Stimulated activated CD4-positive, alpha-beta T cell treated with anti-CD3 and anti-CD28 coated beads, TNF-alpha, amount 100 ng/mL, for 48 hours (primary cell): ENCODE measurements at regions not wholly inside any gene's neighbourhood (a gene's known extent, or its start where the extent isn't known, plus 50 kb on each side); places are given as distances from the start of the nearest gene placed in this dataset.

Source experiments
- DNase-seq, 3 donors: peaks; one replicate each; pipeline ENCODE4 v3.0.0-alpha.2; 2020; ENCODE audit warnings: low read depth in 3 of 3

- DNase-seq = peak in 1 of 3 donors; percentile 7
Measured at GRCh38 chr12:46470036-46470627, 97.6 kb upstream of the SLC38A2 start.

DNA sequence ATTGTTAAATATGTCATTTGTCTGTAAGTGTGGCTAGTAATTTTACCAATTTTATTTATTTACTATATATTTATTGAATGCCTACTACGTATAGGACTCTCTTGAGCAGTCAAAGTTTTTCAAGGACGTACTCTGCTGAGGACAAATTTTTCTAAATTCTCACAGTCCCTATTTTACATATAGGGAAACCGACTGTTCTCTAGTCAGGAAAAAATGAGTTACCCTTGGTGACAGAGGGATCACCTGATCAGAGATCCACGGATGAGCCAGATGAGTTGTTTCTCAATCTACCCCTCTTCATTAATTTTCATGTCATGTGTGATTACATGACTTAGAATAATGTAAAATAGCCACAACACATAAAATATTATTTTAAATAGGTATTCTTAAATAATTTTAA, 96.2 kb upstream of the SLC38A2 start:
- DNase-seq = no peak

- DNase-seq = no peak
Measured at GRCh38 chr12:46468160-46468559, 95.6 kb upstream of the SLC38A2 start.

GRCh38 chr12:46465307-46465706, 92.7 kb upstream of the SLC38A2 start:
- DNase-seq = no peak

- DNase-seq = no peak
Measured at GRCh38 chr12:46464863-46465262, 92.3 kb upstream of the SLC38A2 start.

- DNase-seq = no peak
Measured at GRCh38 chr12:46462641-46463355, 90.2 kb upstream of the SLC38A2 start.

- no peak for DNase-seq
Measured at GRCh38 chr12:46461907-46462640, 89.5 kb upstream of the SLC38A2 start.

- no peak for DNase-seq
Measured at GRCh38 chr12:46461459-46461858, 88.9 kb upstream of the SLC38A2 start.

DNA sequence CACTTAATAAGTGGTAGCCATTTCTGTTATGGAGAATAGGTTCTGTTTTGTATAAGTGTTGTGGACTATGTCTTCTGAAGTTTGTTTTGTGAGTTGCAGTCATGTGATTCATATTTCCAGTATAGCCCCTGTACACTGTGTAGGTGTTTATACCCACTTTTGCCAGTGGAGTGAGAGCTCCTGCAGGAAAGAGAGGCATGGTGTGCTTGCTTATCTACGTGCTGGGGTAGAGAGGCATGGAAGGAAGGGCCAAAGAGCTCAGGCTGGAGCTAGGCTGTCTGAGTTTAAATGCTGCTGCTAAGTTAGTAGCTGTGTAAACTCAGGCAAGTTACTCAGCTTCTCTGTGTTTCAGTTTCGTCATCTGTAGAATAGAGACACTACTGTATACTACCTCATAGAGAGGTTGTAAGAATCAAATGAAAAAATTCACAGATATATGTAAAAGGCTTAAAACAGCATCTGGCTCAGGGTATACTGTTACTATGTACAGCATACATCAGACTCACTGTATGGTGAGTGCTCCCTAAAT, 88.2 kb upstream of the SLC38A2 start:
- DNase-seq = no peak

DNA sequence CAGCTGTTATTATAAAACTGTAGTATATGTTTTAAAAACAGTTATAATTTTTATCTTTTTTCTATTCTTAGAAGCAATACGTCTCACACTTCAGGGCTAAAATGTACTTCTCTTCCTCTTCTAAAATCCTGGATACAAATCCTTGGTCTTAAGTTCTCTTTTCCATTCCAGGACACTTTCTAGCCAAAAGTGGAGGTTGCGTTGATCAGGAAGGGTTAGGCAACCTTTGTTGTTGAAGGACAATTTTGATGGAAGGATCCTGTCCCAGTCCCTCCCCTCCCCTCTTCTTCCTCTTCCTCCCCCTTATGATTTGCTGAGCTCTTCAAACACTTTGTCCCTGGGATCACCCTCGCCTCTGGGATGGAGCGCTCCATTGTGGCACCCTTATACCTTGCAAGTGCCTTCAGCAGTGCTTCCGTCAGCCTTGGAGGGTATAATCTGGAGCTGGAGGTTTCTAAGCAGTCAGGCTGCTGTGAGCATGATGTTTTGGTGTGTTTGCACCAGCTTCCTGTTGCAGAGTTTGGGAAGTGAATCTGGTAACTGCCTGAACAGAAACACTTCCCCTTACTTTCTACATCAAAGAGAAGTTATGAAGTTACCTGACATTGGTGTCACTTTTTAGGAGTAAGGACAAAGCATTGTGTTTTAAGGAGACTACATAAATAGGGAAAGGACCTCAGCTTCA, 87.4 kb upstream of the SLC38A2 start:
- no peak for DNase-seq

DNA sequence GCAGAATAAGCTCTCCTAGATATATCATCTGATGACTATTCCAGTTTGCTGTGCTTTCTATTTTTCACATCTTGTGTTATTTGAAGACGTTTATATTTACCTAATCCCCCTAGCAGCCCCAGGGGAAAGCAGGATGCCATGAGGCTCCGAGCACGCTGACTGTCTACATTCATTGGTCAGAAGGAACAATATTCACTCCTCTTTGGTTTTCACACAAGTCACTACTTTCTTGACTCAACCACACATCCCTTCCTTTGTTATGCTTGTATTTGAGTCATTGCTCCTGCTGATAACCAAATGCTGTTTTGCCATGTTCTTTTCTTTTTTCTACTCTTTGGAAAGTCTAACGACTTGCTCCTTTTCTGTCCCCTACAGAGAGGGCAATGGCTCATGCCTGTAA, 86.5 kb upstream of the SLC38A2 start:
- peak in 1 of 3 donors; percentile 5 for DNase-seq

DNA sequence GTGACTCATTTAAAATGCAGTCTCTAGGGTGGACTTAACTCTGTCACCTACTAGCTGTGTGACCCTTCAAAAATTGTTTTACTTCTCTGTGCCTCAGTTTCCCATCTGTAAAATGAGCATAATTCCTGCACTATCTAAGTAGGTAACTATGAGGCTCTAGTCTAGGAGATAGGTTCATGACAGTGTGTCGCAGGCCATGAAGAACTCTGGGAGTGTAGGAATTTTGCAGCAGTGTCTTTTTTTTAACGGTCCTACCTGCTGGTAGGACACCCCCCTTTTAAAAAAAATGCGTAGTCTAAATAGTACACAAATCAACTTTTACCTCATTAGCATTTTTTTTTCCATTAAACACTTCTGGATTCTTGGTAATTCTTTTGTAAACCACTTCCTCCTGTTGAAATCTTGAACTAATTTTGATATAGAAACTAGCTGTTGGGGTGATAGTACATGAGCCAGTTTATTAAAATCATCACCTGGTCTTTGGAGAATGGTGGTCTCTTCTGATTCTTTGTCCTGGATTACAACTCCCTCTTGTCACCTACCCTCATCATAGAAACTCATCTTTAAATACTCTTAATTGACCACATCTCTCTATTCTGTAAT, 86.0 kb upstream of the SLC38A2 start:
- no peak for DNase-seq

GRCh38 chr12:46457958-46458357, 85.4 kb upstream of the SLC38A2 start:
- no peak for DNase-seq

- no peak for DNase-seq
Measured at GRCh38 chr12:46456356-46457334, 84.1 kb upstream of the SLC38A2 start.

- DNase-seq = no peak
Measured at GRCh38 chr12:46455648-46456352, 83.2 kb upstream of the SLC38A2 start.

- DNase-seq = no peak
Measured at GRCh38 chr12:46454981-46455380, 82.4 kb upstream of the SLC38A2 start.

GRCh38 chr12:46453428-46453827, 80.9 kb upstream of the SLC38A2 start:
- DNase-seq = no peak

DNA sequence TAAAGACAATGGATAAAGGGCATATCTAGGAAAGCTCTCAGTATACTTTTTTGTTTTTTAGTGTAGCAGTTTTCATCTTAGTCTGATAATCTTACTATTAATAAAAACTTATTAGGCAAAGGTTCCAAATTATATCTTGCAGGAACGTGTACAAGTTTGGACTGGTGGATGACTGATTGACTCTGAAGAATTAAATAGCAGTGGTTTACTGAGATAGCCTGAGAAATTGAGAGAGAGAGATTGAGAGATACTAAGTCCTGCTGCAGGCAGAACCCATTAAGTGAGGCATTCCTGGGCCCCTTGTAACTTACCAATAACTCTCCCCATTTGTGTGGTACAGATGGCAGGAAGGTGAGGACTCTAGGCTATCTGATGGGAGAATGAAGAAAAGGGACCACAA, 80.2 kb upstream of the SLC38A2 start:
- no peak for DNase-seq

DNA sequence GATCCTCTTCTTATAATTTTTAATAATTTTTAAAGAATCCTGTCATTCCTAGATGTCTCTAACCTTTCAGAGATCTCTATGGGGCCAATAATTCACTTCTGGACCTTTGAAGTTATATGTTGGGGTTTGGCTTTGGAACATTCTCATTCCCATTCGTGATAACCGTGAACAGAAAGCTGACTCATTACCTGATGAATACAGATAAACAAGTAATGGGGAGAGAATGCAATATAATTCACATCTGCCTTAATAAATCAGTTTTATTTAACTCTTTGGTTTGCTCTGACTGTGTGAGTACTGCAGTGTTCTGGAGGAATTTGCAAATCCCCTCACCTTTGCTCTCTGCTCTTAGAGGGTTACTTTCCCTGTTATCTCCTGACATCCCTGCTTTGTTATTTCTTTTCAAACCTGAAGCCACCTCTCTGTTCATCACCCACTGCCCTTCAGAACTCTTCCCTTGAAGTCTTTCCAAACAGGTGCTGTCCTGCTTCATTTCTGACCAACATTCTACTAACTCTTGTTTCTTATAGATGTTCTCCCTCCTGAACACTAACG, 79.6 kb upstream of the SLC38A2 start:
- DNase-seq = no peak
